Neuronal stem cell (in vitro differentiated cells): ENCODE measurements at regions not wholly inside any gene's neighbourhood (a gene's known extent, or its start where the extent isn't known, plus 50 kb on each side); places are given as distances from the start of the nearest gene placed in this dataset.

Experiments
- DNase-seq: peaks from one replicate; pipeline ENCODE4 v3.0.0-alpha.2; 2013; ENCODE audit warnings: low spot score
- H2AFZ ChIP-seq: one replicate; pipeline ENCODE4 v1.6.1; 2013; ENCODE audit warnings: mild to moderate bottlenecking, low read length, inconsistent platforms
- H2AK5ac ChIP-seq: 2 replicates; pipeline ENCODE4 v1.6.1; 2013; ENCODE audit warnings: low read depth, mild to moderate bottlenecking, inconsistent platforms, low read length, moderate library complexity, mixed read lengths
- H2BK120ac ChIP-seq: 2 replicates; pipeline ENCODE4 v1.6.1; 2013; ENCODE audit warnings: low read depth, mild to moderate bottlenecking, inconsistent platforms, low read length, moderate library complexity, mixed read lengths
- H2BK12ac ChIP-seq: one replicate; pipeline ENCODE4 v1.6.1; 2013; ENCODE audit warnings: low read length, inconsistent platforms
- H2BK15ac ChIP-seq: 2 replicates; pipeline ENCODE4 v1.6.1; 2013; ENCODE audit warnings: mild to moderate bottlenecking, low read length, inconsistent platforms, mixed read lengths
- H2BK5ac ChIP-seq: one replicate; pipeline ENCODE4 v1.6.1; 2013; ENCODE audit warnings: inconsistent platforms, mild to moderate bottlenecking, low read length, moderate library complexity
- H3K14ac ChIP-seq: one replicate; pipeline ENCODE4 v1.6.1; 2013; ENCODE audit warnings: low read length, inconsistent platforms
- H3K18ac ChIP-seq: 2 replicates; pipeline ENCODE4 v1.6.1; 2013; ENCODE audit warnings: low read length, inconsistent platforms
- H3K23ac ChIP-seq: 2 replicates; pipeline ENCODE4 v1.6.1; 2013; ENCODE audit warnings: low read depth, mild to moderate bottlenecking, mixed read lengths, low read length, inconsistent platforms; ENCODE audit not compliant: poor library complexity
- H3K27ac ChIP-seq: replicated peaks from 3 replicates; pipeline ENCODE4 v1.5.1; 2013; ENCODE audit warnings: low read length, inconsistent platforms
- H3K27me3 ChIP-seq, 3 experiments: 2 replicates each; pipeline ENCODE4 v1.6.1; 2013; ENCODE audit warnings: low read length in 3 of 3, mild to moderate bottlenecking in 2 of 3, inconsistent platforms in 1 of 3, low read depth in 1 of 3, mixed read lengths in 1 of 3, moderate library complexity in 1 of 3; ENCODE audit not compliant: control insufficient read depth in 3 of 3, insufficient read depth in 3 of 3
- H3K36me3 ChIP-seq, 2 donors: replicated peaks in 1 of 2; 2 replicates each; pipeline ENCODE4 v1.6.1; 2013; ENCODE audit warnings: low read length in 2 of 2; ENCODE audit not compliant: control insufficient read depth in 2 of 2, insufficient read depth in 2 of 2
- H3K4ac ChIP-seq: 2 replicates; pipeline ENCODE4 v1.6.1; 2013; ENCODE audit warnings: inconsistent platforms, mild to moderate bottlenecking, low read length, moderate library complexity
- H3K4me1 ChIP-seq, 2 donors: 1 replicate in 1 of 2; 2 replicates in 1 of 2; pipeline ENCODE4 v1.6.1; 2013; ENCODE audit warnings: low read length in 2 of 2, low read depth in 1 of 2; ENCODE audit not compliant: control insufficient read depth in 2 of 2, insufficient read depth in 1 of 2
- H3K4me2 ChIP-seq: one replicate; pipeline ENCODE4 v1.6.1; 2013; ENCODE audit warnings: mild to moderate bottlenecking, low read length, inconsistent platforms; ENCODE audit not compliant: insufficient read depth, poor library complexity, severe bottlenecking
- H3K4me3 ChIP-seq, 2 donors: 2 replicates each; pipeline ENCODE4 v1.5.1; 2013; ENCODE audit warnings: low read length in 2 of 2, mild to moderate bottlenecking in 2 of 2, inconsistent platforms in 1 of 2, moderate library complexity in 1 of 2
- H3K79me1 ChIP-seq: one replicate; pipeline ENCODE4 v1.6.1; 2013; ENCODE audit warnings: low read depth, mild to moderate bottlenecking, inconsistent platforms, low read length, moderate library complexity
- H3K9ac ChIP-seq: one replicate; pipeline ENCODE4 v1.6.1; 2013; ENCODE audit warnings: mild to moderate bottlenecking, low read depth, low read length, inconsistent platforms; ENCODE audit not compliant: poor library complexity
- H3K9me3 ChIP-seq, 2 donors: replicated peaks in 1 of 2; 2 replicates each; pipeline versions ENCODE3 to v1.6.1; 2013; ENCODE audit warnings: low read length in 2 of 2, mild to moderate bottlenecking in 2 of 2, inconsistent platforms in 1 of 2, low read depth in 1 of 2, mixed read lengths in 1 of 2, moderate library complexity in 1 of 2; ENCODE audit not compliant: control insufficient read depth in 2 of 2, insufficient read depth in 1 of 2
- H4K8ac ChIP-seq: one replicate; pipeline ENCODE4 v1.6.1; 2013; ENCODE audit warnings: low read depth, mild to moderate bottlenecking, inconsistent platforms, low read length, moderate library complexity
- H4K91ac ChIP-seq: one replicate; pipeline ENCODE4 v1.6.1; 2013; ENCODE audit warnings: low read length, low read depth, mild to moderate bottlenecking, inconsistent platforms; ENCODE audit not compliant: poor library complexity
- WGBS, 2 donors: extraction: QIAGEN DNeasy Blood & Tissue Kit; methylation state at CpG; one replicate each; pipeline ENCODE4 v1.1.7; 2013; ENCODE audit warnings: missing lambda C conversion rate in 2 of 2, mixed read lengths in 1 of 2; ENCODE audit not compliant: insufficient read length in 2 of 2, insufficient replicate concordance in 1 of 2; ENCODE audit errors: extremely low coverage in 2 of 2; 5-methylcytosine and 5-hydroxymethylcytosine counted together

- Histone ChIP-seq H3K9me3 (no peaks in the 10 kb centered on the region), H3K79me1 (no peaks in the 10 kb centered on the region), H2BK15ac (no peak overlapping the region), H3K9ac (no peak overlapping the region), H3K4me1 (peaks cover 12 to 30% of the 10 kb centered on the region in 2 donors), H3K23ac (no peak overlapping the region), H3K4me3 (no peak overlapping the region), H3K27me3 (no peaks in the 10 kb centered on the region), H2AK5ac (no peak overlapping the region), H3K14ac (no peak overlapping the region), H3K4ac (no peak overlapping the region), H2BK12ac (no peak overlapping the region), H3K36me3 (no peaks in the 10 kb centered on the region), H3K27ac (no peak overlapping the region), H2BK5ac (no peak overlapping the region), H4K91ac (no peak overlapping the region), H2BK120ac (no peak overlapping the region), H3K4me2 (no peak overlapping the region), H2AFZ (no peak overlapping the region), H3K18ac (no peak overlapping the region), H4K8ac (no peak overlapping the region)
- no CpG with 5 or more reads among the region's 5 CpGs for WGBS, 2 donors
- no peak for DNase-seq
These were observed 135.0 kb downstream of the NAV1 start for GRCh38 chr1:201673915-201674314.

- no peak for DNase-seq
- H3K9me3 ChIP-seq, result no peaks in the 10 kb centered on the region
- peaks cover 15 to 34% of the 10 kb centered on the region in 2 donors for H3K4me1 ChIP-seq
- H3K14ac ChIP-seq, result no peak overlapping the region
- H3K27ac ChIP-seq, result no peak overlapping the region
- no peak overlapping the region for H3K9ac ChIP-seq
- no peak overlapping the region for H3K23ac ChIP-seq
- H3K79me1 ChIP-seq, result no peaks in the 10 kb centered on the region
- H2BK120ac ChIP-seq, result no peak overlapping the region
- no peak overlapping the region for H3K4me3 ChIP-seq
- no peaks in the 10 kb centered on the region for H3K36me3 ChIP-seq
- no peak overlapping the region for H4K91ac ChIP-seq
- WGBS, 2 donors, result no CpG with 5 or more reads among the region's 5 CpGs
- H3K4me2 ChIP-seq, result no peak overlapping the region
- H3K27me3 ChIP-seq, result no peaks in the 10 kb centered on the region
- H2BK12ac ChIP-seq, result no peak overlapping the region
- H3K18ac ChIP-seq, result peak overlapping the region; percentile 29
- H2BK15ac ChIP-seq, result no peak overlapping the region
- H2AFZ ChIP-seq, result no peak overlapping the region
- no peak overlapping the region for H2BK5ac ChIP-seq
- H2AK5ac ChIP-seq, result no peak overlapping the region
- no peak overlapping the region for H4K8ac ChIP-seq
- H3K4ac ChIP-seq, result no peak overlapping the region
These were observed 136.2 kb downstream of the NAV1 start for GRCh38 chr1:201675143-201675542.

- Histone ChIP-seq H3K18ac (peak overlapping the region; percentile 77), H2AK5ac (no peak overlapping the region), H4K8ac (no peak overlapping the region), H3K27me3 (no peaks in the 10 kb centered on the region), H2BK5ac (no peak overlapping the region), H4K91ac (no peak overlapping the region), H3K9me3 (no peaks in the 10 kb centered on the region), H3K4me3 (no peak overlapping the region), H2BK15ac (no peak overlapping the region), H3K36me3 (no peaks in the 10 kb centered on the region), H3K9ac (no peak overlapping the region), H3K27ac (peak overlapping the region; percentile 81), H3K4me1 (peaks cover 15 to 36% of the 10 kb centered on the region in 2 donors), H3K4ac (no peak overlapping the region), H3K79me1 (no peaks in the 10 kb centered on the region), H2BK12ac (no peak overlapping the region), H3K23ac (peak overlapping the region; percentile 9), H3K4me2 (no peak overlapping the region), H2BK120ac (no peak overlapping the region), H2AFZ (no peak overlapping the region), H3K14ac (no peak overlapping the region)
- no peak for DNase-seq
- no CpG with 5 or more reads among the region's 4 CpGs for WGBS, 2 donors
These were observed 137.3 kb downstream of the NAV1 start for GRCh38 chr1:201676197-201676596.

GRCh38 chr1:201676641-201677040, 137.7 kb downstream of the NAV1 start:
- Histone ChIP-seq H3K4me1 (peaks cover 15 to 36% of the 10 kb centered on the region in 2 donors), H3K27me3 (no peaks in the 10 kb centered on the region), H3K23ac (no peak overlapping the region), H3K4ac (no peak overlapping the region), H3K4me3 (no peak overlapping the region), H3K9me3 (no peaks in the 10 kb centered on the region), H2BK15ac (no peak overlapping the region), H2BK120ac (no peak overlapping the region), H2AFZ (no peak overlapping the region), H3K4me2 (no peak overlapping the region), H3K18ac (peak overlapping the region; percentile 77), H4K91ac (no peak overlapping the region), H2AK5ac (no peak overlapping the region), H2BK5ac (no peak overlapping the region), H3K79me1 (no peaks in the 10 kb centered on the region), H3K14ac (no peak overlapping the region), H2BK12ac (no peak overlapping the region), H3K9ac (no peak overlapping the region), H3K27ac (peak overlapping the region; percentile 81), H3K36me3 (no peaks in the 10 kb centered on the region), H4K8ac (no peak overlapping the region)
- no CpG with 5 or more reads among the region's 4 CpGs for WGBS, 2 donors
- DNase-seq, result no peak
